ENCODE measurements at regions not wholly inside any gene's neighbourhood (a gene's known extent, or its start where the extent isn't known, plus 50 kb on each side); places are given as distances from the start of the nearest gene placed in this dataset.

GRCh38 chr16:26877421-26877820, 189.3 kb upstream of the C16orf82 start:
- Histone ChIP-seq H3K4me1 (ENCODE audit: control insufficient read depth, extremely low read depth, insufficient read depth, low read length) (no peaks in the 10 kb centered on the region), H3K9me1 (ENCODE audit: control insufficient read depth, extremely low read depth, insufficient read depth, low read length) (no peaks in the 10 kb centered on the region), H4K20me1 (ENCODE audit: control insufficient read depth, extremely low read depth, insufficient read depth, low read length) (no peaks in the 10 kb centered on the region), H3K9me3 (ENCODE audit: control insufficient read depth, low read depth, low read length) (no peaks in the 10 kb centered on the region), H3K9ac (ENCODE audit: control insufficient read depth, extremely low read depth, insufficient read depth, low read length) (no peak overlapping the region), H2AFZ (ENCODE audit: control insufficient read depth, low read length) (no peak overlapping the region), H3K79me2 (ENCODE audit: control insufficient read depth, insufficient read depth, low read length) (no peaks in the 10 kb centered on the region), H3K4me2 (ENCODE audit: control insufficient read depth, extremely low read depth, insufficient read depth, low read depth, low read length) (no peak overlapping the region), H3K27me3 (ENCODE audit: control insufficient read depth, extremely low read depth, insufficient read depth, low read length) (no peaks in the 10 kb centered on the region), H3K36me3 (ENCODE audit: control insufficient read depth in 2 of 2, extremely low read depth in 1 of 2, insufficient read depth in 2 of 2, low read length in 2 of 2) (no peaks in the 10 kb centered on the region), H3K27ac (ENCODE audit: control insufficient read depth, insufficient read depth, low read length) (no peak overlapping the region), H3K4me3 (ENCODE audit: control insufficient read depth in 2 of 3, extremely low read depth in 1 of 3, insufficient read depth in 2 of 3, low read depth in 1 of 3, low read length in 3 of 3) (no peak overlapping the region)
- dilution Hi-C loops (cut with MboI; ENCODE audit: extremely low pct_ligation_motif_present, low sequenced_read_pairs): no loop called here
- DNase-seq (ENCODE audit: low read depth, low spot score): no peak
- FAIRE-seq: no peak
- no peak for TF ChIP-seq EZH2 (IDR thresholded peaks at IDR 0.05; ENCODE audit: low read length)

GRCh38 chr16:26885674-26886073, 181.1 kb upstream of the C16orf82 start:
- Histone ChIP-seq H3K27ac (ENCODE audit: control insufficient read depth, insufficient read depth, low read length) (no peak overlapping the region), H3K9me1 (ENCODE audit: control insufficient read depth, extremely low read depth, insufficient read depth, low read length) (no peaks in the 10 kb centered on the region), H3K9ac (ENCODE audit: control insufficient read depth, extremely low read depth, insufficient read depth, low read length) (no peak overlapping the region), H3K36me3 (ENCODE audit: control insufficient read depth in 2 of 2, extremely low read depth in 1 of 2, insufficient read depth in 2 of 2, low read length in 2 of 2) (no peaks in the 10 kb centered on the region), H4K20me1 (ENCODE audit: control insufficient read depth, extremely low read depth, insufficient read depth, low read length) (no peaks in the 10 kb centered on the region), H3K79me2 (ENCODE audit: control insufficient read depth, insufficient read depth, low read length) (no peaks in the 10 kb centered on the region), H3K9me3 (ENCODE audit: control insufficient read depth, low read depth, low read length) (no peaks in the 10 kb centered on the region), H3K27me3 (ENCODE audit: control insufficient read depth, extremely low read depth, insufficient read depth, low read length) (no peaks in the 10 kb centered on the region), H2AFZ (ENCODE audit: control insufficient read depth, low read length) (no peak overlapping the region), H3K4me2 (ENCODE audit: control insufficient read depth, extremely low read depth, insufficient read depth, low read depth, low read length) (no peak overlapping the region), H3K4me1 (ENCODE audit: control insufficient read depth, extremely low read depth, insufficient read depth, low read length) (no peaks in the 10 kb centered on the region), H3K4me3 (ENCODE audit: control insufficient read depth in 2 of 3, extremely low read depth in 1 of 3, insufficient read depth in 2 of 3, low read depth in 1 of 3, low read length in 3 of 3) (no peak overlapping the region)
- no peak for TF ChIP-seq EZH2 (IDR thresholded peaks at IDR 0.05; ENCODE audit: low read length)
- TF ChIP-seq, protein P1, sequence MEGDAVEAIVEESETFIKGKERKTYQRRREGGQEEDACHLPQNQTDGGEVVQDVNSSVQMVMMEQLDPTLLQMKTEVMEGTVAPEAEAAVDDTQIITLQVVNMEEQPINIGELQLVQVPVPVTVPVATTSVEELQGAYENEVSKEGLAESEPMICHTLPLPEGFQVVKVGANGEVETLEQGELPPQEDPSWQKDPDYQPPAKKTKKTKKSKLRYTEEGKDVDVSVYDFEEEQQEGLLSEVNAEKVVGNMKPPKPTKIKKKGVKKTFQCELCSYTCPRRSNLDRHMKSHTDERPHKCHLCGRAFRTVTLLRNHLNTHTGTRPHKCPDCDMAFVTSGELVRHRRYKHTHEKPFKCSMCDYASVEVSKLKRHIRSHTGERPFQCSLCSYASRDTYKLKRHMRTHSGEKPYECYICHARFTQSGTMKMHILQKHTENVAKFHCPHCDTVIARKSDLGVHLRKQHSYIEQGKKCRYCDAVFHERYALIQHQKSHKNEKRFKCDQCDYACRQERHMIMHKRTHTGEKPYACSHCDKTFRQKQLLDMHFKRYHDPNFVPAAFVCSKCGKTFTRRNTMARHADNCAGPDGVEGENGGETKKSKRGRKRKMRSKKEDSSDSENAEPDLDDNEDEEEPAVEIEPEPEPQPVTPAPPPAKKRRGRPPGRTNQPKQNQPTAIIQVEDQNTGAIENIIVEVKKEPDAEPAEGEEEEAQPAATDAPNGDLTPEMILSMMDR (optimal IDR thresholded peaks at IDR 0.05 in 1 of 3, IDR thresholded peaks at IDR 0.05 in 1 of 3, conservative IDR thresholded peaks at IDR 0.05 in 1 of 3; ENCODE audit: extremely low read depth in 1 of 3, insufficient read depth in 2 of 3, low read length in 3 of 3): no peak
- FAIRE-seq: no peak
- DNase-seq (ENCODE audit: low read depth, low spot score): no peak
- dilution Hi-C loops (cut with MboI; ENCODE audit: extremely low pct_ligation_motif_present, low sequenced_read_pairs): no loop called here

GRCh38 chr16:26889740-26890139, 177.0 kb upstream of the C16orf82 start:
- DNase-seq (ENCODE audit: low read depth, low spot score) (no peak), FAIRE-seq (no peak)
- H3K9ac ChIP-seq (ENCODE audit: control insufficient read depth, extremely low read depth, insufficient read depth, low read length): no peak overlapping the region
- H3K27ac ChIP-seq (ENCODE audit: control insufficient read depth, insufficient read depth, low read length): no peak overlapping the region
- H3K36me3 ChIP-seq (ENCODE audit: control insufficient read depth in 2 of 2, extremely low read depth in 1 of 2, insufficient read depth in 2 of 2, low read length in 2 of 2): no peaks in the 10 kb centered on the region
- no peaks in the 10 kb centered on the region for H3K4me1 ChIP-seq (ENCODE audit: control insufficient read depth, extremely low read depth, insufficient read depth, low read length)
- H3K9me1 ChIP-seq (ENCODE audit: control insufficient read depth, extremely low read depth, insufficient read depth, low read length): no peaks in the 10 kb centered on the region
- H4K20me1 ChIP-seq (ENCODE audit: control insufficient read depth, extremely low read depth, insufficient read depth, low read length): no peaks in the 10 kb centered on the region
- dilution Hi-C loops (cut with MboI; ENCODE audit: extremely low pct_ligation_motif_present, low sequenced_read_pairs): no loop called here
- no peaks in the 10 kb centered on the region for H3K9me3 ChIP-seq (ENCODE audit: control insufficient read depth, low read depth, low read length)
- no peaks in the 10 kb centered on the region for H3K79me2 ChIP-seq (ENCODE audit: control insufficient read depth, insufficient read depth, low read length)
- TF ChIP-seq, protein P1 (optimal IDR thresholded peaks at IDR 0.05 in 1 of 3, IDR thresholded peaks at IDR 0.05 in 1 of 3, conservative IDR thresholded peaks at IDR 0.05 in 1 of 3; ENCODE audit: extremely low read depth in 1 of 3, insufficient read depth in 2 of 3, low read length in 3 of 3): no peak
- no peak for TF ChIP-seq EZH2 (IDR thresholded peaks at IDR 0.05; ENCODE audit: low read length)
- H3K27me3 ChIP-seq (ENCODE audit: control insufficient read depth, extremely low read depth, insufficient read depth, low read length): no peaks in the 10 kb centered on the region
- no peak overlapping the region for H3K4me3 ChIP-seq (ENCODE audit: control insufficient read depth in 2 of 3, extremely low read depth in 1 of 3, insufficient read depth in 2 of 3, low read depth in 1 of 3, low read length in 3 of 3)
- H3K4me2 ChIP-seq (ENCODE audit: control insufficient read depth, extremely low read depth, insufficient read depth, low read depth, low read length): no peak overlapping the region
- H2AFZ ChIP-seq (ENCODE audit: control insufficient read depth, low read length): no peak overlapping the region
